ENCODE measurements at regions not wholly inside any gene's neighbourhood (a gene's known extent, or its start where the extent isn't known, plus 50 kb on each side); places are given as distances from the start of the nearest gene placed in this dataset.

GRCh38 chr18:75923169-75923568, 495.7 kb upstream of the SMIM21 start:
- ChIA-PET CTCF (no interaction called here), POLR2A (no interaction called here)
- Mint-ChIP-seq H3K4me1 (no peaks in the 10 kb centered on the region), H3K27me3 (peaks cover 2% of the 10 kb centered on the region), H3K4me3 (no peak overlapping the region), H3K9me3 (no peaks in the 10 kb centered on the region), H3K36me3 (ENCODE audit: low read depth) (no peaks in the 10 kb centered on the region), H3K27ac (no peak overlapping the region)
- DNase-seq, result no peak

DNA sequence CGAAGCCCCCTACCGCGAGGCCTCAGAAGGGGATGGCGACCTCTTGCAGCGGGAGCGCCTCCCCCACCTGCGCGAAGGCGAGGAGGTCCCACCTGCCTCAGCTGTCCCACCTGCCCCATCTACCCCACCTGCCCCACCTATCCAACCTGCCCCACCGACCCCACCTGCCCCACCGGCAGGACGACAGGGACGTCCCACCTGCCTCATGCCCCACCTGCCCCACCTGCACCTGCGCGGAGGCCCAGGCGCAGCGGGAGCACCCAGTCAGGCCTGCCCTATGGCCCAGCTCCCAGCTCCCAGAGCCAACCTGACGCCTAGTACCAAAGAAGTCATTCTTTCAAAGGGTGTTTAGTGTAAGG, 489.1 kb upstream of the SMIM21 start:
- POLR2A ChIA-PET, result no interaction called here
- Mint-ChIP-seq H3K36me3 (ENCODE audit: low read depth) (no peaks in the 10 kb centered on the region), H3K4me3 (no peak overlapping the region), H3K27me3 (peaks cover 22% of the 10 kb centered on the region), H3K9me3 (no peaks in the 10 kb centered on the region), H3K27ac (no peak overlapping the region), H3K4me1 (no peaks in the 10 kb centered on the region)
- DNase-seq, result no peak
- CTCF ChIA-PET, result no interaction called here

- Mint-ChIP-seq H3K4me1 (no peaks in the 10 kb centered on the region), H3K9me3 (no peaks in the 10 kb centered on the region), H3K27me3 (peaks cover 22% of the 10 kb centered on the region), H3K36me3 (ENCODE audit: low read depth) (no peaks in the 10 kb centered on the region), H3K4me3 (no peak overlapping the region), H3K27ac (no peak overlapping the region)
- ChIA-PET POLR2A (no interaction called here), CTCF (no interaction called here)
- DNase-seq, result no peak
Measured at GRCh38 chr18:75915941-75916623, 488.6 kb upstream of the SMIM21 start.

GRCh38 chr18:75912829-75913228, 485.3 kb upstream of the SMIM21 start:
- DNase-seq, result no peak
- Mint-ChIP-seq H3K36me3 (ENCODE audit: low read depth) (no peaks in the 10 kb centered on the region), H3K4me1 (no peaks in the 10 kb centered on the region), H3K27ac (no peak overlapping the region), H3K9me3 (no peaks in the 10 kb centered on the region), H3K27me3 (peaks cover 18% of the 10 kb centered on the region), H3K4me3 (no peak overlapping the region)
- ChIA-PET POLR2A (no interaction called here), CTCF (no interaction called here)

DNA sequence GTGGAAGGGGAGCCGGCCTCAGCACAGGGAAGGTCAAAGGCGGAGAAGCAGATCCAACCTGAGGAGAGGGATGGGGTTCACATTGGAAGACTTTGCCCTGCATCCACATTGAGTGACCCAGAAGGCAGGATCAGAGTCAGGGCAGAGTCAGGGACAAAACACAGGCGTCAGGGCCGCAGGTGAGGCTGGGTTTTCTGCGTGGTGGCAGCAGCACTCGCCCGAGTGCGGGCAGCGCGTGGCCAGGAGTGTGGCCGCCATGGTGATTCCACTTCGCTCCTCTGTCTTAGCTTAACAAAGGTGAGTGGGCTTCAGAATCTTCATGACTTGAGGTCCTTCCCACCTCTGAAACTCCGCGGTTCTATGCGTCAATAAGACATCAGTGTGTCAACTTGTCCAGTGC, 476.9 kb upstream of the SMIM21 start:
- no peaks in the 10 kb centered on the region for H3K27me3 Mint-ChIP-seq
- H3K9me3 Mint-ChIP-seq, result no peaks in the 10 kb centered on the region
- CTCF ChIA-PET, result no interaction called here
- H3K4me3 Mint-ChIP-seq, result no peak overlapping the region
- POLR2A ChIA-PET, result no interaction called here
- no peak overlapping the region for H3K27ac Mint-ChIP-seq
- no peak for DNase-seq
- no peaks in the 10 kb centered on the region for H3K36me3 Mint-ChIP-seq (ENCODE audit: low read depth)
- H3K4me1 Mint-ChIP-seq, result no peaks in the 10 kb centered on the region

DNA sequence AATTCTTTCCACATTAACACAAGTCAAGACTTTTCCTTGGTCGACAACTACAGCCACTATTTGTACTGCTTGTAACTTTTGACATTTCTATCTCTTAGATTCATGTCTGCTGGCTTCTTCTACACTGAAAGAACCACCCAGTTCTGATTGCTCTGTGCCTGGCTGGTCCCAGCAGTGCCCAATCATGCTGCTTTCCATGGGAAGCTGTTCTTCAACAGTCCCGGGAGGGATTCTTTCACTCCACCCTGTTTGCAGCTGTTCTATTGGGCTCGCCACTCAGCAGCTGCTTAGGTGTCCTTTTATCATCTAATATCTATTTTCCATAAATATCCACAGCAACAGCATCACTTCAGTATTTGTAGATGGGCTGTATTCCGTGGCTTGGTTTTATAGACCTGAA, 471.1 kb upstream of the SMIM21 start:
- Mint-ChIP-seq H3K4me3 (no peak overlapping the region), H3K27ac (no peak overlapping the region), H3K4me1 (no peaks in the 10 kb centered on the region), H3K9me3 (no peaks in the 10 kb centered on the region), H3K36me3 (ENCODE audit: low read depth) (no peaks in the 10 kb centered on the region), H3K27me3 (no peaks in the 10 kb centered on the region)
- DNase-seq, result no peak
- ChIA-PET CTCF (no interaction called here), POLR2A (no interaction called here)

- POLR2A ChIA-PET, result no interaction called here
Measured at GRCh38 chr18:75897386-75897785, 469.9 kb upstream of the SMIM21 start.

DNA sequence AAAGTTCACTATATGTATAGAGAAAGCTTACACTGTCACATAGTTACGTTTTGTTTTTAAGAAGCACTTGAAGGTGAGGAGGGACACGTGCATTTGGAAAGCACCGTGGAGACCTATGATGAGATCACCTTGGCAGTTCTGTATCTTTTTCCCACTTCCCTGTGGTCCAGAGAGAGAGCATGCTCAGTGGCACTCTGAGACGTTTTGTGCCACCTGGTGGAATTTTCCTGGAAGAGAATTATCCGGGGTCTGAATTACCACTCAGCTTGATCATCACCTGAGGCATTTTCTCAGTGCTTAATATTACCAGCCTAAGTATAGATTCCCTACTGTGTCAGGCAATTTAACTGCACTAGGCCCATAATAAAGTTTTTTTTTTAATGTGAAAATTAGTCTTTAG, 469.4 kb upstream of the SMIM21 start:
- POLR2A ChIA-PET, result no interaction called here
- Mint-ChIP-seq H3K4me3 (no peak overlapping the region), H3K9me3 (no peaks in the 10 kb centered on the region), H3K27ac (no peak overlapping the region), H3K36me3 (ENCODE audit: low read depth) (no peaks in the 10 kb centered on the region), H3K27me3 (no peaks in the 10 kb centered on the region), H3K4me1 (no peaks in the 10 kb centered on the region)
- DNase-seq, result no peak
- CTCF ChIA-PET, result no interaction called here

More at GRCh38 chr18:75897386-75897785, 469.9 kb upstream of the SMIM21 start:
- Mint-ChIP-seq H3K27ac (no peak overlapping the region), H3K4me1 (no peaks in the 10 kb centered on the region), H3K27me3 (no peaks in the 10 kb centered on the region), H3K36me3 (ENCODE audit: low read depth) (no peaks in the 10 kb centered on the region), H3K9me3 (no peaks in the 10 kb centered on the region), H3K4me3 (no peak overlapping the region)
- CTCF ChIA-PET, result no interaction called here
- no peak for DNase-seq

- Mint-ChIP-seq H3K9me3 (no peaks in the 10 kb centered on the region), H3K27ac (no peak overlapping the region), H3K36me3 (ENCODE audit: low read depth) (no peaks in the 10 kb centered on the region), H3K4me1 (no peaks in the 10 kb centered on the region), H3K4me3 (no peak overlapping the region), H3K27me3 (no peaks in the 10 kb centered on the region)
- ChIA-PET POLR2A (no interaction called here), CTCF (no interaction called here)
- DNase-seq, result no peak
Measured at GRCh38 chr18:75895135-75895534, 467.6 kb upstream of the SMIM21 start.

DNA sequence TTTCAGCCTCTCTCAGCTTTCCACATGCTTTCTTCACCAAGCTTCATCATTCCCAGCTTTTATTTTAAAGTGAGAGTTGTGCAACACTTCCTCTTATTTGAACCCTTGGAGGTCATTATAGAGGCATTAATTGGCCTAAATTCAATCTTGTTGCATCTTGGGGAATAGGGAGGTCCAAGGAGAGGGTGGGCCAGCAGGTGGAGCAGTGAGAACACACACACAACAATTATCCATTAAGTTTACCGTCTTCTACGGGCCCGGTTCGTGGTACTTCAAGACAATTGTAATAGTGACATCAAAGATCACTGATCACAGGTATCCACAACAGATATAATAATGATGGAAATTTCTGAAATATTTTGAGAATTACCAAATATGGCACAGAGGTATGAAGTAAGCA, 457.2 kb upstream of the SMIM21 start:
- CTCF ChIA-PET, result no interaction called here
- POLR2A ChIA-PET, result no interaction called here
- no peak for DNase-seq
- no peak overlapping the region for H3K27ac Mint-ChIP-seq
- no peaks in the 10 kb centered on the region for H3K27me3 Mint-ChIP-seq
- no peaks in the 10 kb centered on the region for H3K4me1 Mint-ChIP-seq
- H3K36me3 Mint-ChIP-seq (ENCODE audit: low read depth), result no peaks in the 10 kb centered on the region
- H3K9me3 Mint-ChIP-seq, result no peaks in the 10 kb centered on the region
- H3K4me3 Mint-ChIP-seq, result no peak overlapping the region

GRCh38 chr18:75880925-75881504, 453.5 kb upstream of the SMIM21 start:
- ChIA-PET CTCF (no interaction called here), POLR2A (no interaction called here)

DNA sequence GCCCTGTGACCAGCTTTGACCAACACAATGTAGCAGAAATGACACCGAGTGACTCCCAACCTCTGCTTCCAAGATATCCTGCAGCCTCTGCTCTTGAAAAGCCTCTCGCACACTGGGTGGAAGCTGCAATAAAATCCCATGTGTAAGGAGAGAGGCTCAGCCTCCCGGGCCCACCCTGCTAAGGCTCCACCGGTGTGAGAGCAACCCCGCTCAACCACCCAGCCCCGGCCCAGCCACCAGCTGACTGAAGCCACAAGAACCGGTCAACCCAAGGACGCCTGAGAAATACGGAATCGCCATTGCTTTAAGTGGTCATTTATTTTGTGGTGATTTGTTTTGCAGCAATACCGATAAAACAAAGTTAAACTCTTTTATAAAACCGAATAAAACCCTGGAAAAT, 452.8 kb upstream of the SMIM21 start:
- POLR2A ChIA-PET, result no interaction called here
- Mint-ChIP-seq H3K36me3 (ENCODE audit: low read depth) (no peaks in the 10 kb centered on the region), H3K9me3 (no peaks in the 10 kb centered on the region), H3K27me3 (no peaks in the 10 kb centered on the region), H3K27ac (no peak overlapping the region), H3K4me1 (no peaks in the 10 kb centered on the region), H3K4me3 (no peak overlapping the region)
- DNase-seq, result no peak
- CTCF ChIA-PET, result no interaction called here

More at GRCh38 chr18:75880925-75881504, 453.5 kb upstream of the SMIM21 start:
- no peak overlapping the region for H3K27ac Mint-ChIP-seq
- no peaks in the 10 kb centered on the region for H3K27me3 Mint-ChIP-seq
- H3K4me3 Mint-ChIP-seq, result no peak overlapping the region
- no peaks in the 10 kb centered on the region for H3K4me1 Mint-ChIP-seq
- no peak for DNase-seq
- H3K36me3 Mint-ChIP-seq (ENCODE audit: low read depth), result no peaks in the 10 kb centered on the region
- H3K9me3 Mint-ChIP-seq, result no peaks in the 10 kb centered on the region

DNA sequence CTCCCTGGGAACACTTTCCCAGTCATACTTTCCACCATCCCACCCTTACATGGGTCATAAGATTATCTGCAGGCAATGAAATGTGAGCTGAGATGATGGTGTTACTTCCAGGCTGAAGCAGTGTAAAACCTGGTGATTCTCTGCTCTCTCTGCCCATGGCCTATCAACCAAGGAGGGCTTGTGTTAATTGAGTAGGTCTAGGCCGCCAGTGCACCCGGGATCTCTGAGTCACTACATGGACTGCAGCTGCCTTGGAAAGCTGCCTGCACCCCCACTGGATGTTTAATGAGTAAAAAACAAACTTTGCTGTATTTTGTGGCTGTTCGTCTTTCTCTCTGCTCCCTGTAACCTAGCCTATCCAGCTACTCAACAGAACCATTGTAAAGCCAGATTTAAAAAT, 451.7 kb upstream of the SMIM21 start:
- CTCF ChIA-PET, result no interaction called here
- Mint-ChIP-seq H3K36me3 (ENCODE audit: low read depth) (no peaks in the 10 kb centered on the region), H3K9me3 (no peaks in the 10 kb centered on the region), H3K27me3 (no peaks in the 10 kb centered on the region), H3K27ac (no peak overlapping the region), H3K4me1 (no peaks in the 10 kb centered on the region), H3K4me3 (no peak overlapping the region)
- POLR2A ChIA-PET, result no interaction called here
- DNase-seq, result no peak

DNA sequence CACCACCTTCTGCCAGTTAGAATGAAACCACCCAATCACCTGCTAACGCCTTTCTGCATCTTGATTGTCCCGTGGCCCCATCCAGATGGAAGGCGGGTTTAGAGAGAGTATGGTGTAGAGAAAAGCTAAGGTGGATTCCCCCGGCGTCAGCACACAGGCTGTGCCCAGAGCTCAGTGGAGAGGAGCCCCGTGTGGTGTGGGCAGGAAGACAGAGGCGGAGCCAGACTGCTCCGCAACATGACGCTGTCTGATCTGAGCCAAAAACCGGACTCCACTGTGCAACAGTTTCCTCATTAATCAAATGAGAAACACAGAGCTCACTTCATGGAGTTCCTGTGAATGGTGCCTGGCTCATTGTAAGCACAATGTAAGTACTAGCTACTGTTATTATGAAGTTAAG, 448.1 kb upstream of the SMIM21 start:
- ChIA-PET CTCF (no interaction called here), POLR2A (no interaction called here)
- no peaks in the 10 kb centered on the region for H3K27me3 Mint-ChIP-seq
- no peak overlapping the region for H3K4me3 Mint-ChIP-seq
- no peak overlapping the region for H3K27ac Mint-ChIP-seq
- H3K36me3 Mint-ChIP-seq (ENCODE audit: low read depth), result no peaks in the 10 kb centered on the region
- no peaks in the 10 kb centered on the region for H3K9me3 Mint-ChIP-seq
- no peaks in the 10 kb centered on the region for H3K4me1 Mint-ChIP-seq
- no peak for DNase-seq
